Naive thymus-derived CD4-positive, alpha-beta T cell (primary cell): ENCODE measurements at regions not wholly inside any gene's neighbourhood (a gene's known extent, or its start where the extent isn't known, plus 50 kb on each side); places are given as distances from the start of the nearest gene placed in this dataset.

Experiments
- ATAC-seq: fragments of 150-1000 bp; cut with Tn5 transposase; 2 replicates; pipeline ENCODE4 v1.10.0; 2021; ENCODE audit warnings: mild to moderate bottlenecking, moderate library complexity
- CTCF ChIA-PET: fragments of 350-600 bp; sonication (Branson Sonifier 250); formaldehyde crosslinking; loops from one replicate; lab custom pipeline; 2021; ENCODE audit warnings: antibody characterized with exemption; lab: Charles Lee
- POLR2A ChIA-PET: fragments of 350-600 bp; sonication (Branson Sonifier 250); formaldehyde crosslinking; loops from one replicate; lab custom pipeline; 2021; ENCODE audit warnings: antibody characterized with exemption, inconsistent platforms; lab: Charles Lee
- DNase-seq, 9 donors: peaks; one replicate each; pipeline versions ENCODE4 v3.0.0 to v3.0.0-alpha.2; 2020 to 2022; ENCODE audit warnings: mixed read lengths in 1 of 9
- H3K27ac ChIP-seq: one replicate; pipeline ENCODE4 v1.7.0; 2013; ENCODE audit warnings: mild to moderate bottlenecking, low read depth, low read length, moderate library complexity
- H3K27me3 ChIP-seq, 2 donors: one replicate each; pipeline ENCODE4 v1.7.0; 2013; ENCODE audit warnings: low read length in 2 of 2, mild to moderate bottlenecking in 2 of 2, moderate library complexity in 2 of 2; ENCODE audit not compliant: control insufficient read depth in 2 of 2, insufficient read depth in 2 of 2
- H3K36me3 ChIP-seq, 3 experiments: 1 replicate in 2 of 3; 2 replicates in 1 of 3; pipeline ENCODE4 v1.7.0; 2013; ENCODE audit warnings: low read length in 3 of 3, mild to moderate bottlenecking in 3 of 3, moderate library complexity in 1 of 3; ENCODE audit not compliant: insufficient read depth in 3 of 3, control insufficient read depth in 2 of 3
- H3K4me1 ChIP-seq, 2 donors: one replicate each; pipeline ENCODE4 v1.7.0; 2013; ENCODE audit warnings: low read length in 2 of 2, mild to moderate bottlenecking in 2 of 2, moderate library complexity in 1 of 2; ENCODE audit not compliant: control insufficient read depth in 2 of 2, insufficient read depth in 2 of 2
- H3K4me3 ChIP-seq: 2 replicates; pipeline ENCODE4 v1.7.0; 2013; ENCODE audit warnings: mild to moderate bottlenecking, low read length
- H3K9me3 ChIP-seq, 3 experiments: 1 replicate in 2 of 3; 2 replicates in 1 of 3; pipeline ENCODE4 v1.7.0; 2013; ENCODE audit warnings: low read length in 3 of 3; ENCODE audit not compliant: control insufficient read depth in 2 of 3
- H3K27ac Mint-ChIP-seq, 9 donors: one replicate each; pipeline ENCODE4 v1.8.0; 2020 to 2022; ENCODE audit warnings: mixed read lengths in 9 of 9, mild to moderate bottlenecking in 8 of 9, moderate library complexity in 5 of 9, inconsistent platforms in 2 of 9
- H3K27me3 Mint-ChIP-seq, 5 donors: one replicate each; pipeline ENCODE4 v1.8.0; 2021 to 2022; ENCODE audit warnings: mixed read lengths in 5 of 5, mild to moderate bottlenecking in 1 of 5
- H3K36me3 Mint-ChIP-seq, 5 donors: one replicate each; pipeline ENCODE4 v1.8.0; 2020 to 2022; ENCODE audit warnings: mixed read lengths in 5 of 5, mild to moderate bottlenecking in 3 of 5, inconsistent platforms in 1 of 5
- H3K4me1 Mint-ChIP-seq, 7 donors: one replicate each; pipeline ENCODE4 v1.8.0; 2020 to 2022; ENCODE audit warnings: mixed read lengths in 7 of 7, mild to moderate bottlenecking in 3 of 7, inconsistent platforms in 1 of 7
- H3K4me3 Mint-ChIP-seq, 10 donors: one replicate each; pipeline ENCODE4 v1.8.0; 2020 to 2022; ENCODE audit warnings: mild to moderate bottlenecking in 10 of 10, mixed read lengths in 10 of 10, moderate library complexity in 6 of 10, inconsistent platforms in 2 of 10
- H3K9me3 Mint-ChIP-seq, 11 donors: one replicate each; pipeline ENCODE4 v1.8.0; 2020 to 2022; ENCODE audit warnings: mixed read lengths in 11 of 11, mild to moderate bottlenecking in 4 of 11, inconsistent platforms in 1 of 11, moderate library complexity in 1 of 11
- intact Hi-C, 2 donors: fragments of 100-400 bp; cut with micrococcal nuclease; formaldehyde crosslinking; loops; one replicate each; pipeline ENCODE4 v1.15.1; 2023

DNA sequence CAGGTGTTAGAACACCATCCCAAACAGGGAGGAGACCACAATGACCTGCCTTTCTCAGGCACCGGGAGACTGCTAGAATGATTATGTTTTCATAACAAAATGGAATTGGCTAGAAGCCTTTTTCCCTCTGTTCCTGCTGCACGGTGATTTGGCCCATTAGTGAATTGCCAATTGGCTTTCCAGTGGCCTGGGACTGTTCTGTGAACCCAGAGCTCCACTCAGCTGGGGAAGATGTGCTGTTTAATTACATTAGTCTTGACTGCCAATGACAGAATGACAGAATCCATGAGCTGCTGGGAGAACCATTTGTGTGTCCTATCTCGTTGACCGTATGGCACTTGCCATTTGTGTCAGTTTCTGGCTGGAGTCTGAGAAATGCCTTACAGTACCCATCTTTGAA, 242.9 kb downstream of the CDH11 start:
- no peak overlapping the region for H3K27ac Mint-ChIP-seq

DNA sequence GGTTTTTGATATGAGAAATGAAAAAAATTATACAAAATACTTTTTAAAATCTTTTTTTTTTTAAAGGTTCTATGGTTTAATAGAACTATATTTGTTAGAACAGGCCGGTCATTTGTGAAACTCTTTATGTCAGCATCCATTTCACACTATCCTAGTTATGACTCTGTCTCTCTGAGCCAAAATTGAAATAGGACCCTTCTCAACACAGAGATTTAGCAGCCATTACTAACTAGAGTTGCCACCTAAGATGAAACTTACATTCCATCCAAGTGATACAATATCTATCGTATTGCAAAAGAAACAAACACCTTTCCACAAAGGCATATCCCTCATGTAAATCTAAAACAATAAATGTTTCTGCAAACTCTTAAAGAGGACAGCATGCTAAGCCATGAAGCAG, 249.8 kb downstream of the CDH11 start:
- H3K27me3 Mint-ChIP-seq = no peaks in the 10 kb centered on the region
- peaks cover 2 to 32% (median 7%) of the 10 kb centered on the region in 11 donors for H3K9me3 Mint-ChIP-seq
- H3K4me3 ChIP-seq = no peak overlapping the region
- ATAC-seq (no peak), DNase-seq (no peak)
- H3K9me3 ChIP-seq = no peaks in the 10 kb centered on the region
- no peak overlapping the region for H3K4me3 Mint-ChIP-seq
- no peaks in the 10 kb centered on the region for H3K4me1 ChIP-seq
- ChIA-PET POLR2A (no interaction called here), CTCF (no interaction called here)
- intact Hi-C loops = no loop called here
- H3K36me3 Mint-ChIP-seq = no peaks in the 10 kb centered on the region
- no peak overlapping the region for H3K27ac ChIP-seq
- no peaks in the 10 kb centered on the region for H3K36me3 ChIP-seq
- H3K27me3 ChIP-seq = no peaks in the 10 kb centered on the region
- H3K4me1 Mint-ChIP-seq = no peaks in the 10 kb centered on the region
- H3K27ac Mint-ChIP-seq = no peak overlapping the region

More for the DNA sequence above, 242.9 kb downstream of the CDH11 start:
- Histone ChIP-seq H3K36me3 (no peaks in the 10 kb centered on the region), H3K4me1 (no peaks in the 10 kb centered on the region), H3K27ac (no peak overlapping the region), H3K27me3 (no peaks in the 10 kb centered on the region), H3K4me3 (no peak overlapping the region), H3K9me3 (no peaks in the 10 kb centered on the region)
- Mint-ChIP-seq H3K27me3 (no peaks in the 10 kb centered on the region), H3K4me3 (no peak overlapping the region), H3K36me3 (no peaks in the 10 kb centered on the region), H3K4me1 (no peaks in the 10 kb centered on the region), H3K9me3 (peaks cover 2 to 19% (median 8%) of the 10 kb centered on the region in 11 donors)
- ChIA-PET POLR2A (no interaction called here), CTCF (no interaction called here)
- intact Hi-C loops = no loop called here
- DNase-seq (no peak), ATAC-seq (no peak)

- CTCF ChIA-PET = no interaction called here
- DNase-seq = no peak
Measured at GRCh38 chr16:64870859-64871258, 251.0 kb downstream of the CDH11 start.

GRCh38 chr16:64869781-64870180, 252.1 kb downstream of the CDH11 start:
- ATAC-seq (no peak), DNase-seq (no peak)
- intact Hi-C loops = no loop called here
- Mint-ChIP-seq H3K9me3 (peaks cover 0 to 30% (median 5%) of the 10 kb centered on the region in 11 donors), H3K27ac (no peak overlapping the region), H3K4me3 (no peak overlapping the region), H3K36me3 (no peaks in the 10 kb centered on the region), H3K27me3 (no peaks in the 10 kb centered on the region), H3K4me1 (no peaks in the 10 kb centered on the region)
- H3K4me1 ChIP-seq = no peaks in the 10 kb centered on the region
- H3K36me3 ChIP-seq = no peaks in the 10 kb centered on the region
- no peak overlapping the region for H3K27ac ChIP-seq
- H3K27me3 ChIP-seq = no peaks in the 10 kb centered on the region
- POLR2A ChIA-PET = no interaction called here
- CTCF ChIA-PET = no interaction called here
- peaks cover 0 to 5% (median 0%) of the 10 kb centered on the region in 3 experiments for H3K9me3 ChIP-seq
- no peak overlapping the region for H3K4me3 ChIP-seq

More at GRCh38 chr16:64870859-64871258, 251.0 kb downstream of the CDH11 start:
- no peak overlapping the region for H3K27ac Mint-ChIP-seq
- no peak for ATAC-seq
- intact Hi-C loops = no loop called here
- H3K4me3 ChIP-seq = no peak overlapping the region
- no peaks in the 10 kb centered on the region for H3K36me3 Mint-ChIP-seq
- peaks cover 2 to 30% (median 6%) of the 10 kb centered on the region in 11 donors for H3K9me3 Mint-ChIP-seq
- H3K4me1 Mint-ChIP-seq = no peaks in the 10 kb centered on the region
- POLR2A ChIA-PET = no interaction called here
- H3K27ac ChIP-seq = no peak overlapping the region
- H3K36me3 ChIP-seq = no peaks in the 10 kb centered on the region
- H3K27me3 Mint-ChIP-seq = no peaks in the 10 kb centered on the region
- H3K27me3 ChIP-seq = no peaks in the 10 kb centered on the region
- peaks cover 0 to 2% (median 0%) of the 10 kb centered on the region in 3 experiments for H3K9me3 ChIP-seq
- H3K4me1 ChIP-seq = no peaks in the 10 kb centered on the region
- H3K4me3 Mint-ChIP-seq = no peak overlapping the region

DNA sequence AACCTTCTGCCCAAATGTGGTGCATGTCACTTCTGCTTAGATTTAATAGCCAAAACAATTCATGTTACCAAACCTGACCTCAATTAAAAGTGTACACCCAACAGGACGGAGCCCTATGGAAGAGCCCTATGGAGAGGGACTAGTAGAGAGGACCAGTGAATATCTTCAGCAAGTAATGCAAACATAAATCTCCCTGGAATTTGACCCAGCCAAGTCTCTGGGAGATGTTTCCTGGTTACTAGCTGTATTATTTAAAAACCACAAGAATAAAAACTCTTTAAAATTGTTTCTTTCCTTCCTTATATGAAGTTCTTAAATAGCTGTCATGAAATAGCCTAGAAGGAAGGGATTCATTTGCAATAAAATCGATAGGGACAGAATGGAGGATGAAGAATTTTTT, 255.8 kb downstream of the CDH11 start:
- Histone ChIP-seq H3K4me1 (no peaks in the 10 kb centered on the region), H3K36me3 (no peaks in the 10 kb centered on the region), H3K9me3 (peaks cover 0 to 5% (median 0%) of the 10 kb centered on the region in 3 experiments), H3K4me3 (no peak overlapping the region), H3K27ac (no peak overlapping the region), H3K27me3 (no peaks in the 10 kb centered on the region)
- H3K36me3 Mint-ChIP-seq = no peaks in the 10 kb centered on the region
- ChIA-PET POLR2A (no interaction called here), CTCF (no interaction called here)
- no peaks in the 10 kb centered on the region for H3K27me3 Mint-ChIP-seq
- H3K4me1 Mint-ChIP-seq = no peaks in the 10 kb centered on the region
- no peak for DNase-seq
- H3K27ac Mint-ChIP-seq = no peak overlapping the region
- intact Hi-C loops = no loop called here
- peaks cover 0 to 25% (median 6%) of the 10 kb centered on the region in 11 donors for H3K9me3 Mint-ChIP-seq
- no peak for ATAC-seq
- H3K4me3 Mint-ChIP-seq = no peak overlapping the region

- ATAC-seq (no peak), DNase-seq (no peak)
- no peak overlapping the region for H3K27ac Mint-ChIP-seq
- no peak overlapping the region for H3K27ac ChIP-seq
- POLR2A ChIA-PET = no interaction called here
- intact Hi-C loops = no loop called here
- H3K36me3 ChIP-seq = no peaks in the 10 kb centered on the region
- H3K4me1 ChIP-seq = no peaks in the 10 kb centered on the region
- H3K4me3 ChIP-seq = no peak overlapping the region
- no peaks in the 10 kb centered on the region for H3K4me1 Mint-ChIP-seq
- no peaks in the 10 kb centered on the region for H3K36me3 Mint-ChIP-seq
- peaks cover 0 to 26% (median 9%) of the 10 kb centered on the region in 11 donors for H3K9me3 Mint-ChIP-seq
- CTCF ChIA-PET = no interaction called here
- H3K27me3 Mint-ChIP-seq = no peaks in the 10 kb centered on the region
- no peaks in the 10 kb centered on the region for H3K27me3 ChIP-seq
- H3K4me3 Mint-ChIP-seq = no peak overlapping the region
- H3K9me3 ChIP-seq = peaks cover 0 to 5% (median 0%) of the 10 kb centered on the region in 3 experiments
Measured at GRCh38 chr16:64865069-64865696, 256.7 kb downstream of the CDH11 start.

GRCh38 chr16:64864232-64864809, 257.5 kb downstream of the CDH11 start:
- Histone ChIP-seq H3K27ac (no peak overlapping the region), H3K4me3 (no peak overlapping the region), H3K4me1 (no peaks in the 10 kb centered on the region), H3K9me3 (peaks cover 0 to 5% (median 0%) of the 10 kb centered on the region in 3 experiments), H3K36me3 (no peaks in the 10 kb centered on the region), H3K27me3 (no peaks in the 10 kb centered on the region)
- H3K4me3 Mint-ChIP-seq = no peak overlapping the region
- H3K27ac Mint-ChIP-seq = no peak overlapping the region
- H3K27me3 Mint-ChIP-seq = no peaks in the 10 kb centered on the region
- no peak for ATAC-seq
- intact Hi-C loops = no loop called here
- POLR2A ChIA-PET = no interaction called here
- CTCF ChIA-PET = no interaction called here
- peaks cover 0 to 26% (median 9%) of the 10 kb centered on the region in 11 donors for H3K9me3 Mint-ChIP-seq
- DNase-seq = no peak
- H3K4me1 Mint-ChIP-seq = no peaks in the 10 kb centered on the region
- no peaks in the 10 kb centered on the region for H3K36me3 Mint-ChIP-seq
